ENCODE measurements at regions not wholly inside any gene's neighbourhood (a gene's known extent, or its start where the extent isn't known, plus 50 kb on each side); places are given as distances from the start of the nearest gene placed in this dataset.
A peak's percentile ranks its signal among the peaks of the same experiment; 100 is the strongest.
"Not testable (repeated sequence)": the region's sequence is repeated elsewhere in the genome, so short reads cannot be mapped to it uniquely, and the experiment has no call there.

DNA sequence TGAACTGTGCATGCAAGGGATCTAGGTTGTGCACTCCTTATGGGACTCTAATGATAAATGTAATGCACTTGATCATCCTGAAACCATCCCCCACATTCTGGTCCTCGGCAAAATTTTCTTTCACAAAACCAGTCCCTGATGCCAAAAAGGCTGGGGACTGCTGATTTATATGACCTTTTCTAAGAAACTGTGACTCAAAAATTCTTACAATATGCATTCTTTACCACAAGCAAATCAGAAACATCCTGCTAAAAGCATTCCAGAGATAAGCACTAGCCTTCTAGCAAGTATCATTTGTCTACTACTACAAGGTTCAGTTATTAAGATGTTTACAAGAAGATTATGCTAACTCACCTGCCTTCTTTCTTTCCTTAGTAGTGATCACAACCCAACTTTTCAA is 166.5 kb upstream of the PCDH7 start:
- ATAC-seq (ENCODE audit: low FRiP score): no peak
- no peak for DNase-seq
- H3K27ac ChIP-seq (ENCODE audit: low read depth in 1 of 2, low read length in 2 of 2): no peak overlapping the region
- H3K4me1 ChIP-seq (ENCODE audit: control insufficient read depth in 1 of 2, insufficient read depth in 2 of 2, low read length in 2 of 2): no peaks in the 10 kb centered on the region
- no peaks in the 10 kb centered on the region for H3K36me3 ChIP-seq (ENCODE audit: control insufficient read depth in 1 of 2, insufficient read depth in 2 of 2, low read length in 1 of 2)
- intact Hi-C loops (cut with DNase I): no loop called here
- no peak overlapping the region for H3K4me3 ChIP-seq (ENCODE audit: low read length in 2 of 2)
- 0 to 13% methylated on average over 1 of the region's 1 CpG for WGBS, 2 donors
- H3K27me3 ChIP-seq (ENCODE audit: control insufficient read depth in 1 of 2, insufficient read depth in 2 of 2, low read length in 1 of 2): no peaks in the 10 kb centered on the region
- H3K9me3 ChIP-seq (ENCODE audit: control insufficient read depth, low read length): no peaks in the 10 kb centered on the region

- Histone ChIP-seq H3K4me3 (ENCODE audit: low read length in 2 of 2) (no peak overlapping the region), H3K36me3 (ENCODE audit: control insufficient read depth in 1 of 2, insufficient read depth in 2 of 2, low read length in 1 of 2) (no peaks in the 10 kb centered on the region), H3K9me3 (ENCODE audit: control insufficient read depth, low read length) (no peaks in the 10 kb centered on the region), H3K27ac (ENCODE audit: low read depth in 1 of 2, low read length in 2 of 2) (no peak overlapping the region), H3K4me1 (ENCODE audit: control insufficient read depth in 1 of 2, insufficient read depth in 2 of 2, low read length in 2 of 2) (no peaks in the 10 kb centered on the region), H3K27me3 (ENCODE audit: control insufficient read depth in 1 of 2, insufficient read depth in 2 of 2, low read length in 1 of 2) (no peaks in the 10 kb centered on the region)
- DNase-seq: no peak
- WGBS, 2 donors: 82 to 83% methylated on average over 1 of the region's 1 CpG
- intact Hi-C loops (cut with DNase I): no loop called here
- ATAC-seq (ENCODE audit: low FRiP score): no peak
Observed at GRCh38 chr4:30555775-30556174, 164.4 kb upstream of the PCDH7 start.

DNA sequence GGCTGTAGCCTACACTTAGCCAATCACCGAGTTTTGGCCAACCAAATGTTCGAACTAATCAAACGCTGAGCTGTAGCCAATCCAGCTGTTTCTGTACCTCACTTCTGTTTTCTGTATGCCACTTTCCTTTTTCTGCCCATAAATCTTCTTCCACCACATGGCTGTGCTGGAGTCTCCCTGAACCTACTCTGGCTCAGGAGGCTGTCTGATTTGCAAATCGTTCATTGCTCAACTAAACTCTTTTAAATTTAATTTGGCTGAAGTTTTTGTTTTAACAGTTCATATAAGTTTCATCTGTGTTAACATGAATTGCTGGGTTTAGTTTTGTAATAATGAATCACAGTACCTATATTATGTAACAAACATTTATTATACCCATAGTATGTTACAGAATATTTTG is 160.7 kb upstream of the PCDH7 start:
- ATAC-seq (ENCODE audit: low FRiP score) (no peak), DNase-seq (no peak)
- WGBS, 2 donors: 45 to 52% methylated on average over 4 of the region's 4 CpGs
- no peak overlapping the region for H3K27ac ChIP-seq (ENCODE audit: low read depth in 1 of 2, low read length in 2 of 2)
- intact Hi-C loops (cut with DNase I): no loop called here
- no peaks in the 10 kb centered on the region for H3K36me3 ChIP-seq (ENCODE audit: control insufficient read depth in 1 of 2, insufficient read depth in 2 of 2, low read length in 1 of 2)
- H3K4me1 ChIP-seq (ENCODE audit: control insufficient read depth in 1 of 2, insufficient read depth in 2 of 2, low read length in 2 of 2): no peaks in the 10 kb centered on the region
- H3K9me3 ChIP-seq (ENCODE audit: control insufficient read depth, low read length): no peaks in the 10 kb centered on the region
- H3K4me3 ChIP-seq (ENCODE audit: low read length in 2 of 2): no peak overlapping the region
- H3K27me3 ChIP-seq (ENCODE audit: control insufficient read depth in 1 of 2, insufficient read depth in 2 of 2, low read length in 1 of 2): no peaks in the 10 kb centered on the region

DNA sequence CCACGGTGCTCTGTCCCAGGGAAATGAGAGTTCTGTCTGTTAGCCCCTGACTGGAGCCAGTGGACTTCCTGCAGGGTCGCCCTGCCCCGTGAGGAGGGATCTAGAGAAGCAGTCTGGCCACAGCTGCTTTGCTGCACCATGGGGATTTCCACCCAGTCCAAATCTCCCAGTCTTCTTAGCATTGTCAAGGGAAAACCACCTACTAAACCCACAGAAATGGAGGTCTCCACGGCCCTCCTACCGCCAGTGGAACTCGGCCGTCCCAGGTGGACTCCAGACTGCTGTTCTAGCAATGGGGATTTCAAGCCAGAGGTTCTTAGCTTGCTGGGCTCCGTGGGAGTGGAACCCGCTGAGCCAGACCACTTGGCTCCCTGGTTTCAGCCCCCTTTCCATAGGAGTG is 133.3 kb upstream of the PCDH7 start:
- Histone ChIP-seq H3K4me3 (ENCODE audit: low read length in 2 of 2) (no peak overlapping the region), H3K27ac (ENCODE audit: low read depth in 1 of 2, low read length in 2 of 2) (no peak overlapping the region), H3K27me3 (ENCODE audit: control insufficient read depth in 1 of 2, insufficient read depth in 2 of 2, low read length in 1 of 2) (no peaks in the 10 kb centered on the region), H3K9me3 (ENCODE audit: control insufficient read depth, low read length) (no peaks in the 10 kb centered on the region), H3K4me1 (ENCODE audit: control insufficient read depth in 1 of 2, insufficient read depth in 2 of 2, low read length in 2 of 2) (no peaks in the 10 kb centered on the region), H3K36me3 (ENCODE audit: control insufficient read depth in 1 of 2, insufficient read depth in 2 of 2, low read length in 1 of 2) (no peaks in the 10 kb centered on the region)
- ATAC-seq (ENCODE audit: low FRiP score) (no peak), DNase-seq (peak in 1 of 2 donors; percentile 60)
- intact Hi-C loops (cut with DNase I): no loop called here
- WGBS, 2 donors: 85 to 86% methylated on average over 9 of the region's 9 CpGs

DNA sequence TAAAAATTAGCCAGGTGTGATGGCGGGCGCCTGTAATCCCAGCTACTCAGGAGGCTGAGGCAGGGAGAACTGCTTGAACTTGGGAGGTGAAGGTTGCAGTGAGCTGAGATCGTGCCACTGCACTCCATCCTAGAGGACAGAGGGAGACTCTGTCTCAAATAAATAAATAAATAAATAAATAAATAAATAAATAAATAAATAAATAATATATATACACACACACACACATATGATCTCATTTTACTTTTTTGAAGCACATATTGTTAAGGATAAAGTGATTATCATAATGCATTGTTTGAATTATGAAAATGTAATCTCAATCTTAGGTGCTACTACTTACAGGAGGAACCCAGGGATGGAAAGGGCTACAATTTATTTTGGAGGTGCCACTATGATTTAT is 130.5 kb upstream of the PCDH7 start:
- DNase-seq; ATAC-seq (ENCODE audit: low FRiP score); H3K27me3 ChIP-seq (ENCODE audit: control insufficient read depth in 1 of 2, insufficient read depth in 2 of 2, low read length in 1 of 2); H3K4me1 ChIP-seq (ENCODE audit: control insufficient read depth in 1 of 2, insufficient read depth in 2 of 2, low read length in 2 of 2); H3K27ac ChIP-seq (ENCODE audit: low read depth in 1 of 2, low read length in 2 of 2); H3K9me3 ChIP-seq (ENCODE audit: control insufficient read depth, low read length); intact Hi-C loops (cut with DNase I); H3K4me3 ChIP-seq (ENCODE audit: low read length in 2 of 2); H3K36me3 ChIP-seq (ENCODE audit: control insufficient read depth in 1 of 2, insufficient read depth in 2 of 2, low read length in 1 of 2): not testable (repeated sequence)
- 94 to 96% methylated on average over 3 of the region's 3 CpGs for WGBS, 2 donors

- no peak overlapping the region for H3K4me3 ChIP-seq (ENCODE audit: low read length in 2 of 2)
- no peaks in the 10 kb centered on the region for H3K36me3 ChIP-seq (ENCODE audit: control insufficient read depth in 1 of 2, insufficient read depth in 2 of 2, low read length in 1 of 2)
- intact Hi-C loops (cut with DNase I): no loop called here
- H3K4me1 ChIP-seq (ENCODE audit: control insufficient read depth in 1 of 2, insufficient read depth in 2 of 2, low read length in 2 of 2): no peaks in the 10 kb centered on the region
- no peaks in the 10 kb centered on the region for H3K27me3 ChIP-seq (ENCODE audit: control insufficient read depth in 1 of 2, insufficient read depth in 2 of 2, low read length in 1 of 2)
- no peak overlapping the region for H3K27ac ChIP-seq (ENCODE audit: low read depth in 1 of 2, low read length in 2 of 2)
- no peak for ATAC-seq (ENCODE audit: low FRiP score)
- H3K9me3 ChIP-seq (ENCODE audit: control insufficient read depth, low read length): no peaks in the 10 kb centered on the region
- no peak for DNase-seq
- 59 to 68% methylated on average over 5 of the region's 5 CpGs for WGBS, 2 donors
Observed at GRCh38 chr4:30600246-30601017, 119.7 kb upstream of the PCDH7 start.

GRCh38 chr4:30601070-30601865 is 118.9 kb upstream of the PCDH7 start:
- ATAC-seq (ENCODE audit: low FRiP score) (no peak), DNase-seq (no peak)
- WGBS, 2 donors: 79 to 85% methylated on average over 3 of the region's 3 CpGs
- H3K4me1 ChIP-seq (ENCODE audit: control insufficient read depth in 1 of 2, insufficient read depth in 2 of 2, low read length in 2 of 2): no peaks in the 10 kb centered on the region
- no peak overlapping the region for H3K4me3 ChIP-seq (ENCODE audit: low read length in 2 of 2)
- no peaks in the 10 kb centered on the region for H3K36me3 ChIP-seq (ENCODE audit: control insufficient read depth in 1 of 2, insufficient read depth in 2 of 2, low read length in 1 of 2)
- no peaks in the 10 kb centered on the region for H3K9me3 ChIP-seq (ENCODE audit: control insufficient read depth, low read length)
- H3K27me3 ChIP-seq (ENCODE audit: control insufficient read depth in 1 of 2, insufficient read depth in 2 of 2, low read length in 1 of 2): no peaks in the 10 kb centered on the region
- intact Hi-C loops (cut with DNase I): no loop called here
- H3K27ac ChIP-seq (ENCODE audit: low read depth in 1 of 2, low read length in 2 of 2): no peak overlapping the region

DNA sequence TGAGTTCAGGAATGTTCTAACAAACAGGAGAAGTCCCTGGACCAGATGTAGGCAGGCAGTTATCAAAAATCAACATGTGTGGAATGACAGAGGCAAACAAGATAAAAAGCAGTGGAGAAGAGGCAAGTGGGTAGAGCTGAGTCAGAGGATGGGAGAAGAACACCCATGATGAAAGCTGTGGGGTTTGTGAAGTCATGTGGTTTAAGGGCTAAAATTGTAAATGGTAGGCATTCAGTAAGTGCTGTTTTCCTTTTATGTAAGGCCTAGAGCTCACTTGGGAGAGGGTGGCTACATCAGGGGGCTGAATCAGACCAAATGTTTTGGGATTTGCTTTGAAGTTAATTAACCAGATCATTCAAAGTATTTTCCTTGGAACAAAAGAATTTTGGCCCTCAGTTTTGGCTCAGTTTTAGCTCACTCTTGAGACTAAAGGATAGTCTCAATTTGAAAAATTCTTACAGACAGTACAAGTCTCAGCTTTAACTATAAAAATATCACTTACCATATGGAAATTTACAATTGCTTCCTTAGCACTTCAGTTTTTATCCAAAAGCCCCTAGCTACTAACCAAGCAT is 114.5 kb upstream of the PCDH7 start:
- Histone ChIP-seq H3K4me1 (ENCODE audit: control insufficient read depth in 1 of 2, insufficient read depth in 2 of 2, low read length in 2 of 2) (no peaks in the 10 kb centered on the region), H3K36me3 (ENCODE audit: control insufficient read depth in 1 of 2, insufficient read depth in 2 of 2, low read length in 1 of 2) (no peaks in the 10 kb centered on the region), H3K9me3 (ENCODE audit: control insufficient read depth, low read length) (no peaks in the 10 kb centered on the region), H3K4me3 (ENCODE audit: low read length in 2 of 2) (no peak overlapping the region), H3K27me3 (ENCODE audit: control insufficient read depth in 1 of 2, insufficient read depth in 2 of 2, low read length in 1 of 2) (no peaks in the 10 kb centered on the region), H3K27ac (ENCODE audit: low read depth in 1 of 2, low read length in 2 of 2) (no peak overlapping the region)
- ATAC-seq (ENCODE audit: low FRiP score) (no peak), DNase-seq (no peak)
- intact Hi-C loops (cut with DNase I): no loop called here

GRCh38 chr4:30610361-30610760 is 109.8 kb upstream of the PCDH7 start:
- Histone ChIP-seq H3K36me3 (ENCODE audit: control insufficient read depth in 1 of 2, insufficient read depth in 2 of 2, low read length in 1 of 2) (no peaks in the 10 kb centered on the region), H3K4me1 (ENCODE audit: control insufficient read depth in 1 of 2, insufficient read depth in 2 of 2, low read length in 2 of 2) (no peaks in the 10 kb centered on the region), H3K9me3 (ENCODE audit: control insufficient read depth, low read length) (no peaks in the 10 kb centered on the region), H3K27ac (ENCODE audit: low read depth in 1 of 2, low read length in 2 of 2) (no peak overlapping the region), H3K27me3 (ENCODE audit: control insufficient read depth in 1 of 2, insufficient read depth in 2 of 2, low read length in 1 of 2) (no peaks in the 10 kb centered on the region), H3K4me3 (ENCODE audit: low read length in 2 of 2) (no peak overlapping the region)
- intact Hi-C loops (cut with DNase I): no loop called here
- 68 to 70% methylated on average over 1 of the region's 1 CpG for WGBS, 2 donors
- DNase-seq (no peak), ATAC-seq (ENCODE audit: low FRiP score) (no peak)
